NB4 (cell line): ENCODE measurements at regions not wholly inside any gene's neighbourhood (a gene's known extent, or its start where the extent isn't known, plus 50 kb on each side); places are given as distances from the start of the nearest gene placed in this dataset.

Source experiments
- MYC ChIP-seq: IDR thresholded peaks from 2 replicates; pipeline ENCODE4 v1.6.1; 2011; ENCODE audit warnings: low read depth, low read length
- POLR2A ChIP-seq: IDR thresholded peaks from 2 replicates; pipeline ENCODE4 v1.6.1; 2011; ENCODE audit warnings: mild to moderate bottlenecking; ENCODE audit not compliant: insufficient read length; ENCODE audit errors: extremely low read depth
- TF ChIP-seq, protein P1 (sequence below): IDR thresholded peaks from one replicate; pipeline ENCODE4 v1.5.1; 2012; ENCODE audit warnings: low read depth, low read length
- TF ChIP-seq, protein P2 (sequence below): IDR thresholded peaks from 2 replicates; pipeline ENCODE4 v1.6.1; 2011; ENCODE audit warnings: low read depth, low read length

GRCh38 chr5:148748702-148749392, 77.6 kb upstream of the ADRB2 start:
- TF ChIP-seq, protein P1, sequence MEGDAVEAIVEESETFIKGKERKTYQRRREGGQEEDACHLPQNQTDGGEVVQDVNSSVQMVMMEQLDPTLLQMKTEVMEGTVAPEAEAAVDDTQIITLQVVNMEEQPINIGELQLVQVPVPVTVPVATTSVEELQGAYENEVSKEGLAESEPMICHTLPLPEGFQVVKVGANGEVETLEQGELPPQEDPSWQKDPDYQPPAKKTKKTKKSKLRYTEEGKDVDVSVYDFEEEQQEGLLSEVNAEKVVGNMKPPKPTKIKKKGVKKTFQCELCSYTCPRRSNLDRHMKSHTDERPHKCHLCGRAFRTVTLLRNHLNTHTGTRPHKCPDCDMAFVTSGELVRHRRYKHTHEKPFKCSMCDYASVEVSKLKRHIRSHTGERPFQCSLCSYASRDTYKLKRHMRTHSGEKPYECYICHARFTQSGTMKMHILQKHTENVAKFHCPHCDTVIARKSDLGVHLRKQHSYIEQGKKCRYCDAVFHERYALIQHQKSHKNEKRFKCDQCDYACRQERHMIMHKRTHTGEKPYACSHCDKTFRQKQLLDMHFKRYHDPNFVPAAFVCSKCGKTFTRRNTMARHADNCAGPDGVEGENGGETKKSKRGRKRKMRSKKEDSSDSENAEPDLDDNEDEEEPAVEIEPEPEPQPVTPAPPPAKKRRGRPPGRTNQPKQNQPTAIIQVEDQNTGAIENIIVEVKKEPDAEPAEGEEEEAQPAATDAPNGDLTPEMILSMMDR = no peak
- TF ChIP-seq POLR2A (no peak), MYC (no peak)
- TF ChIP-seq, protein P2, sequence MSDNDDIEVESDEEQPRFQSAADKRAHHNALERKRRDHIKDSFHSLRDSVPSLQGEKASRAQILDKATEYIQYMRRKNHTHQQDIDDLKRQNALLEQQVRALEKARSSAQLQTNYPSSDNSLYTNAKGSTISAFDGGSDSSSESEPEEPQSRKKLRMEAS = no peak
